Activated naive CD4-positive, alpha-beta T cell treated with anti-CD3 and anti-CD28 coated beads, Interleukin-2, amount 10 ng/mL, durations not matched to agents 7 days and 5 days (primary cell): ENCODE measurements at regions not wholly inside any gene's neighbourhood (a gene's known extent, or its start where the extent isn't known, plus 50 kb on each side); places are given as distances from the start of the nearest gene placed in this dataset.
"Not testable (repeated sequence)": the region's sequence is repeated elsewhere in the genome, so short reads cannot be mapped to it uniquely, and the experiment has no call there.

Source experiments
- CTCF ChIA-PET: fragments of 350-600 bp; sonication (Branson Sonifier 250); formaldehyde crosslinking; loops from one replicate; lab custom pipeline; 2021; ENCODE audit warnings: antibody characterized with exemption; lab: Charles Lee
- DNase-seq: peaks from one replicate; pipeline ENCODE4 v3.0.0-alpha.2; 2020
- H3K27ac Mint-ChIP-seq: one replicate; pipeline ENCODE4 v1.8.0; 2021; ENCODE audit warnings: mild to moderate bottlenecking, moderate library complexity, mixed read lengths
- H3K27me3 Mint-ChIP-seq: one replicate; pipeline ENCODE4 v1.8.0; 2021; ENCODE audit warnings: mild to moderate bottlenecking, mixed read lengths
- H3K36me3 Mint-ChIP-seq: one replicate; pipeline ENCODE4 v1.8.0; 2021; ENCODE audit warnings: mixed read lengths
- H3K4me1 Mint-ChIP-seq: one replicate; pipeline ENCODE4 v1.8.0; 2021; ENCODE audit warnings: mixed read lengths
- H3K4me3 Mint-ChIP-seq: one replicate; pipeline ENCODE4 v1.8.0; 2021; ENCODE audit warnings: mild to moderate bottlenecking, moderate library complexity, mixed read lengths
- H3K9me3 Mint-ChIP-seq: one replicate; pipeline ENCODE4 v1.8.0; 2021; ENCODE audit warnings: mixed read lengths

DNA sequence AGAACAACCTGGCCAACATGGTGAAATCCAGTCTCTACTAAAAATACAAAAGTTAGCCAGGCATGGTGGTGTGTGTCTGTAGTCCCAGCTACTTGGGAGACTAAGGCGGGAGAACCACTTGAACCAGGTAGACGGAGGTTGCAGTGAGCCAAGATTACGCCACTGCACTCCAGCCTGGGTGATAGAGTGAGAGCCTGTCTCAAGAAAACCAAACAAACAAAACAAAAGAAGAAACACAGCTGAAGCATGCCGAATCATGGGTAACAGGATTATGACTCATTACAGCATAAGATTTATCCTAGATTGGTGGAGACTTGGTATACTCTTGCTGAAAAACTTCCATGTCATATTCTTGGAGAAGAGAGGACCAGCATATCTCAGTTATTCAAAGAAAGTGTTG, 236.7 kb upstream of the CCNH start:
- no peak overlapping the region for H3K4me3 Mint-ChIP-seq
- no peaks in the 10 kb centered on the region for H3K4me1 Mint-ChIP-seq
- peaks cover 3% of the 10 kb centered on the region for H3K27me3 Mint-ChIP-seq
- no peaks in the 10 kb centered on the region for H3K9me3 Mint-ChIP-seq
- CTCF ChIA-PET, result no interaction called here
- H3K36me3 Mint-ChIP-seq, result no peaks in the 10 kb centered on the region
- DNase-seq, result no peak
- no peak overlapping the region for H3K27ac Mint-ChIP-seq

DNA sequence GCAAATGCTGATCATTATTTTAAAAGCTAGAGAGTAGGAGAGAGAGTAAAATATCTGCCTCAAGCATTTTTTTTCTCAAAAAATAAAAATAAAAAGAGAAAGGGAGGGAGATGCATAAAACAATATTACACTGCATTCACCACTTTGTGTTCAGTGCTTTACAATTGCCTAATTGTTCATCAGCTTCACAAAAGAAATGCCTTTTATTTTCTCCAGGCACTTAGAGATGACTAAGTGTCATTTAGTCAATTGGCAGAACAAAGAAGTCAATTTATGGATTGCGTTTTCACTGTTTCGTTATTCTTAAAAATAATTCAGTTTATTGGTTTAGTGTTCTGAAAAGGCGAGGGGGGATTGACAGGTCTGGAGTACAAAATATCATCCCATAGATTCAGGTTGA, 232.5 kb upstream of the CCNH start:
- Mint-ChIP-seq H3K4me1 (no peaks in the 10 kb centered on the region), H3K27ac (no peak overlapping the region), H3K9me3 (no peaks in the 10 kb centered on the region), H3K27me3 (no peaks in the 10 kb centered on the region), H3K4me3 (no peak overlapping the region), H3K36me3 (no peaks in the 10 kb centered on the region)
- CTCF ChIA-PET, result no interaction called here
- DNase-seq, result no peak

DNA sequence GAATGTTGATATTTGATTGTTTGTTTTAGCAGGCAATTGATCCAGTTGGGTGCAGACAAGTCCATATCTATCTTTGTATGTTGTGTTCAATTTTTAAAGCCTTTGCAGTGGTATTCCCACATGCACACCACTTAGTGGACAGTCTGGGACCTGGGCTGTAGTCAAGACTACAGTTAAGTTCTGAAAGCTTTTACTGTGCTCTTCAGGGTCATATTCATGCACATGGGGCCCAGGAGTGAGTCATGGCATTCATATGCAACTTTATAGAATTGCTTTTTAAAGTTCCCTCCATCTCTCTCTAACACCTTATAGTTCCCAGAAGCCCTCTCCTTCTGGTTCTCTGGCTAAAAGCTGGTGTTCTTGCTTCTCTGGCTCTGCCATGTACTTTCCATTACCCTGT, 228.2 kb upstream of the CCNH start:
- no peak for DNase-seq
- H3K27ac Mint-ChIP-seq, result no peak overlapping the region
- no peaks in the 10 kb centered on the region for H3K36me3 Mint-ChIP-seq
- H3K4me1 Mint-ChIP-seq, result no peaks in the 10 kb centered on the region
- no peaks in the 10 kb centered on the region for H3K9me3 Mint-ChIP-seq
- CTCF ChIA-PET, result no interaction called here
- H3K4me3 Mint-ChIP-seq, result no peak overlapping the region
- no peaks in the 10 kb centered on the region for H3K27me3 Mint-ChIP-seq

DNA sequence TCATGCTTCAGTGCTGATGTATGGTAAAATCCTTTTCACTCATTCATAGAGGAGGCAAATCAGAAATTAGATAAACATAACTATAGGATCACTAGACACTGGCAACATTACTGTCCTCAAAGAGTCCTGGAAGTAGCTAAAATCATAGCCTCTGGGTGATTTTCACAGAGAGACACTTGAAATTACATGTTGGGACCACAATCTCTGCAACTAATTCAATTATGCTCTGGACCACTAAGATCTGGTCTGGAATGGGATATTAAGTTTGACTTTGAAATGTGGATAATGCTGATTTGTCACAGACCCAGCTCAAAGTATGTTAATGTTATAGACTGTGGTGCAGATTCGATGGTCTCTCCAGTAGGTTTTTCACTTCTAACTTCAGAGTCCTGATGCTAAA, 214.6 kb upstream of the CCNH start:
- no peaks in the 10 kb centered on the region for H3K36me3 Mint-ChIP-seq
- CTCF ChIA-PET, result no interaction called here
- no peak overlapping the region for H3K27ac Mint-ChIP-seq
- no peaks in the 10 kb centered on the region for H3K27me3 Mint-ChIP-seq
- H3K4me3 Mint-ChIP-seq, result no peak overlapping the region
- no peak for DNase-seq
- H3K9me3 Mint-ChIP-seq, result no peaks in the 10 kb centered on the region
- H3K4me1 Mint-ChIP-seq, result peaks cover 2% of the 10 kb centered on the region

DNA sequence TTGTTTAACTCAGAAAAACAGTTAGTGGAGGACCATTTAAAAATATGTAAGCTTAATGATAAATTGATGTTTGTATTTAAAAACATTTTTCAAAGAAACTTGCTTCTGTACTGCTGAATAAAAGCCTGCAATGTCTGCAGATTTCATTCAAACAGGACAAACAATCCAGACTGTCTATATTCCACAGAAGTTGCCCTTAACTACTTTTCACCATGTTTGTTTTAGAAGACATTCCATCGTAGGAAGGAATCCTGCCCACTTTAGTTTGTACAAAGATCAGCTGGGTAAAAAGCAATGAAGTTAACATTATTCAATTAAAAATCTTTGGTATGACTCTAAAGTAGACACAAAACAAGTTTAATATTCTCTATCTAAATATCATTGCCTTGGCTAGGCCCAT, 195.7 kb upstream of the CCNH start:
- Mint-ChIP-seq H3K9me3 (no peaks in the 10 kb centered on the region), H3K27me3 (no peaks in the 10 kb centered on the region), H3K4me3 (no peak overlapping the region), H3K36me3 (no peaks in the 10 kb centered on the region), H3K4me1 (no peaks in the 10 kb centered on the region), H3K27ac (no peak overlapping the region)
- DNase-seq, result no peak
- CTCF ChIA-PET, result no interaction called here

DNA sequence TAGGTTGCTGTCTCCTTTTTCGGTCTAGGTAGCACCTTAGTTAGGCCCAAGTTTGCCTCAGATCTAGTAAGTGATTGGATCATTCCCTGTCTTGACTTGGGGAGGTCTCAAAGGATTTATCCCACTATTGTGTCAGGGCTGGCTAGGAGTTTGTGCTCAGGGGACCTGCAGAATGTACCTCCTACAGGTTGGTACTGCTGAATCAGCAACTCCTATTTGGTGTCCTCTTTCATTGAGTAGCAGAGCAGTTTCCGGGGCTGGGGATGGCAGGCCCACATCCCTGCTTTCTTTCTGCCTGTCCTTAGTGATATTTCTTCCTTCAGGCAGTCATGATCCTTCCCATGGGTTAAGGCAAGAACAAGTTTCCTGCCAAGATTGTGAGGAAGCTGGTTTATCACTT, 192.9 kb upstream of the CCNH start:
- Mint-ChIP-seq H3K36me3 (no peaks in the 10 kb centered on the region), H3K4me3 (no peak overlapping the region), H3K27me3 (no peaks in the 10 kb centered on the region), H3K27ac (no peak overlapping the region), H3K9me3 (no peaks in the 10 kb centered on the region), H3K4me1 (no peaks in the 10 kb centered on the region)
- CTCF ChIA-PET, result no interaction called here
- DNase-seq, result no peak

DNA sequence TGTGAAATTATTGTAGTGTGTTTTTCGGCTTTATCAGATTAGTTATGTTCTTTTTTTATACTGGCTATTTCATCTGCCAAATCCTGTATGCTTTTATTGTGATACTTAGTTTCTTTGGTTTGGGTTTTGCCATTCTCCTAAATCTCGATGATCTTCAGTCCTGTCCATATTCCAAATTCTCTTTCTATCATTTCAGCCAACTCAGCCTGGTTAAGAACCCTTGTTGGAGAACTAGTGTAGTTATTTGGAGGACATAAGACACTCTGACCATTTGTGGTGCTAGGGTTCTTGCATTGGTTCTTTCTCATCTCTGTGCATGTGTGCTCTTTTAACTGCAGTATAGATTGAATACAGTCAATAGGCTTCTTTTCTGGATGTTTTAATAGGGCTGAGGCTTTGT, 187.0 kb upstream of the CCNH start:
- Mint-ChIP-seq H3K27me3 (no peaks in the 10 kb centered on the region), H3K36me3 (no peaks in the 10 kb centered on the region), H3K27ac (no peak overlapping the region), H3K4me1 (no peaks in the 10 kb centered on the region), H3K9me3 (peaks cover 3% of the 10 kb centered on the region), H3K4me3 (no peak overlapping the region)
- no peak for DNase-seq
- CTCF ChIA-PET, result no interaction called here

DNA sequence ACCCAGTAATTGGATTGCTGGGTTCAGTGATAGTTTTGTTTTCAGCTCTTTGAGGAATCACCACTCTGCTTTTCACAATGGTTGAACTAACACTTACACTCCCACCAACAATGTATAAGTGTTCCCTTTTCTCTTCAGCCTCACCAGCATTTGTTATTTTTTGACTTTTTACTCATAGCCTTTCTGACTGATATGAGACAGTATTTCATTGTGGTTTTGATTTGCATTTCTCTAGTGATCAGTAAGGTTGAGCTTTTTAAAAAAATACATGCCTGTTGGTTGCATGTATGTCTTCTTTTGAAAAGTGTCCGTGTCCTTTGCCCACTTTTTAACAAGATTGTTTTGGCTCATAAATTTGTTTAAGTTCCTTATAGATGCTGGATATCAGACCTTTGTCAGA, 185.7 kb upstream of the CCNH start:
- DNase-seq, result no peak
- Mint-ChIP-seq H3K27me3 (no peaks in the 10 kb centered on the region), H3K9me3 (peaks cover 3% of the 10 kb centered on the region), H3K4me3 (no peak overlapping the region), H3K36me3 (no peaks in the 10 kb centered on the region), H3K27ac (no peak overlapping the region), H3K4me1 (no peaks in the 10 kb centered on the region)
- CTCF ChIA-PET, result no interaction called here

DNA sequence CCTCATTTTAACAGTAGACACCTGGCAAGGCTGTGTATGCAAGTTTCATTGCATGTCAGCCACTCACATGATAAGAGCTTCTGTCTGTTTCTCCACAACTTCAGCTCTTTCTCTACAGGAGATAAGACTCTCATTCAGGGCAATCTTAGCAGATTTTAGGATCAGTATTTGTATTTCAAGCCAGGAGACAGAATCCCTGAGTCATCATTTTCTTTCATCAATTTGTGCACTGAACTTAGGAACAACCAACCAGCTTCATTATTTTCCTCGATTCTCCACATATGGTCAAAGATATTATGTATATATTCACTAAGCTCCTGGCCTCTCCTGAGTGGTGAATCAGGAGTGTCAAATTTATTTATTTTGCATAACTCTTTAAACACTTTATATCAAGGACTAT, 181.8 kb upstream of the CCNH start:
- no peak for DNase-seq
- CTCF ChIA-PET, result no interaction called here
- Mint-ChIP-seq H3K27me3 (no peaks in the 10 kb centered on the region), H3K4me3 (no peak overlapping the region), H3K9me3 (peaks cover 3% of the 10 kb centered on the region), H3K27ac (no peak overlapping the region), H3K36me3 (no peaks in the 10 kb centered on the region), H3K4me1 (no peaks in the 10 kb centered on the region)

DNA sequence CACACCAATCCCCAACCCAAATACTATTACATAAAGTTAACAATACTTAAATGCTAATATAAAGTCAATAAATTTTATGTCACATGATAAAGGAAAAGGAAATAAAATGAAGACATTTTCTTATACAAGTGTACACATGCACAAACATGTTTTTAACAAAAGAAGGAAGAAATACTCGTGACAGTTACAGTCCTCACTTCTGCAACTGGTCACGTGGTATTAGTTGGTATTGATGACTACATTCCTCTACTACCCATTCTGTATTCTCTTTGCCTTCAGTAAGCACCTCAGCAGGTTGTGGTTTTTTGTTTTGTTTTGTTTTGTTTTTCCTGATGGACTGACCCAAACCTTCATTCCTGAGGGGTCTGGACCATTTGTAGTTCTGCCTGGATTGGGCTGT, 176.9 kb upstream of the CCNH start:
- DNase-seq, result no peak
- no peaks in the 10 kb centered on the region for H3K9me3 Mint-ChIP-seq
- no peak overlapping the region for H3K4me3 Mint-ChIP-seq
- H3K4me1 Mint-ChIP-seq, result no peaks in the 10 kb centered on the region
- H3K27me3 Mint-ChIP-seq, result no peaks in the 10 kb centered on the region
- CTCF ChIA-PET, result no interaction called here
- H3K36me3 Mint-ChIP-seq, result no peaks in the 10 kb centered on the region
- H3K27ac Mint-ChIP-seq, result no peak overlapping the region

DNA sequence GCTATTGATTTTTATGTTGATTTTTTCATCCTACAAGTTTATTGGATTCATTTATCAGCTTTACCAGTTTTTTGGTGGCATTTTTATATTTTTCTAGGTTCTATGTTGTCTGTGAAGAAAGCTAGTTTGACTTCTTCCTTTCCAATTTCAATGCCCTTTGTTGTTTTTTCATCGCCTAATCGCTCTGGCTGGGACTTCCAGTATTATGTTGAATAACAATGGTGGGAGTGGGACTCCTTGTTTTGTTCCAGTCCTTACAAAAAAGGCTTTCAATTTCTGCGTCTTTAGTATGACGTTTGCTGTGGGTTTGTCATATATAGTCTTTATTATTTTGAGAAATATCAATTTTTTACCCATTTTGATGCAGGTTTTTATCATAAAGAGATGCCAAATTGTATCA, 175.6 kb upstream of the CCNH start:
- Mint-ChIP-seq H3K27ac (no peak overlapping the region), H3K36me3 (no peaks in the 10 kb centered on the region), H3K27me3 (no peaks in the 10 kb centered on the region), H3K4me3 (no peak overlapping the region), H3K9me3 (no peaks in the 10 kb centered on the region), H3K4me1 (no peaks in the 10 kb centered on the region)
- no peak for DNase-seq
- CTCF ChIA-PET, result interaction anchor here (0.6 to 0.9 kb wide), 2 partner anchors 11 to 795 kb away, joined by 3 read pairs; no protein-coding TSS in a partner anchor

DNA sequence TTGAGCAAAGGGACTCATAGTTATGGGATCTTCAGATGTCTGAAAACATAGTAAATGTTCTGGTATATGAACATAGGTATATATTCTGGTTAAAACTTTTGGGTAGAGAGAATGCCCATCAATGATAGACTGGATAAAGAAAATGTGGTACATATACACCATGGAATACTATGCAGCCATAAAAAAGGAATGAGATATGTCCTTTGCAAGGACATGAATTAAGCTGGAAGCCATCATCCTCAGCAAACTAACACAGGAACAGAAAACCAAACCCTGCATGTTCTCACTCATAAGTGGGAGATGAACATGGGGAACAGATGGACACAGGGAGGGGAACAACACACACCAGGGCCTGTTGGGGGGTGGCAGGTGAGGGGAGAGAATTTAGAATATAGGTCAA, 171.0 kb upstream of the CCNH start:
- H3K27me3 Mint-ChIP-seq, H3K4me1 Mint-ChIP-seq, H3K36me3 Mint-ChIP-seq, H3K27ac Mint-ChIP-seq, H3K9me3 Mint-ChIP-seq, DNase-seq, CTCF ChIA-PET, H3K4me3 Mint-ChIP-seq: not testable (repeated sequence)

DNA sequence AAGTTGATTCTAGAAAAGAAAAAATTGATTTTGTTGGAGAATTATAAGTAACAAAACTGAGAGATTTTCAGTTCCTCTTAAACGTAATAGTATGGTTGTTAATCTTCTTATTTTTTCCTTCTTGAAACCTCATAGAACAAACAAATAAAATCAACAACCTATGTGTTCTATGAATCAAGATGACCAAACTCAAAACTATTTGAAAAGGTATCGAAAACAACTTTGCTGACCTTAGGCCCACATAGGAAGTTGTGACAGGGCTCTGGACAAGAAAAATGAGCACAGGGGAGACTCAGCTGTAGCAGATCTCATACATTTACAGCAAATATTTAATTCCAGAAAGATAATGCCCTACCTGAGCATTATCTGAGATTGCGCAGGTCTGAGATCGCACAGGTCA, 169.4 kb upstream of the CCNH start:
- no peaks in the 10 kb centered on the region for H3K4me1 Mint-ChIP-seq
- no peaks in the 10 kb centered on the region for H3K27me3 Mint-ChIP-seq
- no peak overlapping the region for H3K4me3 Mint-ChIP-seq
- CTCF ChIA-PET, result no interaction called here
- H3K27ac Mint-ChIP-seq, result no peak overlapping the region
- DNase-seq, result no peak
- no peaks in the 10 kb centered on the region for H3K36me3 Mint-ChIP-seq
- H3K9me3 Mint-ChIP-seq, result no peaks in the 10 kb centered on the region

DNA sequence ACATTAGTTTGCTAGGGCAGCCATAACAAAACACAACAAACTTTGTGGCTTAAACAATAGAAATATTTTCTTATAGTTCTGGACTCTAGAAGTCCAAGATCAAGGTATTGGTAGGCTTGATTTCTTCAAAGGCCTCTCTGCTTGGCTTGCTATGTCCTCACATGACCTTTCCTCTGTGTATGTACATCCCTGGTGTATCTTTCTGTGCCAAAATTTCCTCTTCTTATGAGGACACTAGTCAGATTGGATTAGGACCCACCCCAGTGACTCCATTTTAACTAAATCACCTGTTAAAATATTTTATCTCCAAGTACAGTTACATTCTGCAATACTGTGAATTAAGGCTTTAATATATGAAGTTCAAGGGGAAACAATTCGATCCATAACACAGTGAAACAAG, 168.9 kb upstream of the CCNH start:
- CTCF ChIA-PET, result no interaction called here
- no peak for DNase-seq
- no peaks in the 10 kb centered on the region for H3K36me3 Mint-ChIP-seq
- no peaks in the 10 kb centered on the region for H3K4me1 Mint-ChIP-seq
- no peaks in the 10 kb centered on the region for H3K9me3 Mint-ChIP-seq
- H3K27ac Mint-ChIP-seq, result no peak overlapping the region
- H3K4me3 Mint-ChIP-seq, result no peak overlapping the region
- no peaks in the 10 kb centered on the region for H3K27me3 Mint-ChIP-seq

DNA sequence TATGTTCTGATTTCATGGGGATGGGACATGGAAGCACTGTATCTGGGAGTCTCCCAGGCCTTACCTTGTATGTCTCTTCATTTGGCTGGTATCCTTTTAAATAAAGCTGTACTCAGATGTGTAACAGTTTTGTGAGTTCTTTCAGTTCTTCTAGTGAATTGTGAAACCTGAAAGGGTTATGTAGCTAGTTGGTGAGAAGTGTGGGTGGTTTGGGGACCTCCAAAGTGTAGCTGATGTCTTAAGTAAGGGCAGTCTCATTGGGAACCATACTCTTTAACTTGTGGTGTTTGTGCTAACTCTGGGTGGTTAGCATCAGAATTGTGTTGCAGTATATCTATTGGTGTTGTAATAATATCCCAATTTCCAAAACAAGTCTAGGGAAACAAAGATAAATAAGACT, 166.9 kb upstream of the CCNH start:
- Mint-ChIP-seq H3K27ac (no peak overlapping the region), H3K9me3 (no peaks in the 10 kb centered on the region), H3K4me3 (no peak overlapping the region), H3K4me1 (no peaks in the 10 kb centered on the region), H3K36me3 (no peaks in the 10 kb centered on the region), H3K27me3 (no peaks in the 10 kb centered on the region)
- no peak for DNase-seq
- CTCF ChIA-PET, result no interaction called here

DNA sequence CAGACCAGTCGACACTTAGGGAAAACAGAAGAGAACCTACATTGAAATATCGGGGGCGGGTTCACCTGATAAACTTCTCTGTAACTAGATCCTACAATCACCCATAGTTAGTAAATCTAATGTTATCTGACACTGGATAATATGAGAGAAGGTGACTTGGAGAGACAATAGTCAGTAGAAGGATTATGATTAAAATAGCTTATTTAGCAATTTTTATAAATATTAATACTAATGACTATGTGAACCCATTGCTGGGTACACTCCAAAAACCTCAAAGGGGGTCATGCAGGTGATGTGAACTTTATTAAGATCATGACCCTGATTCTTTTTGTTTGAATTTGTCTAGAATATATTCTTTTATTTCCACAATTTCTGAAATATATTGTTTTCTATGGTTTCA, 164.1 kb upstream of the CCNH start:
- Mint-ChIP-seq H3K27ac (no peak overlapping the region), H3K4me3 (no peak overlapping the region), H3K36me3 (no peaks in the 10 kb centered on the region), H3K4me1 (no peaks in the 10 kb centered on the region), H3K9me3 (no peaks in the 10 kb centered on the region), H3K27me3 (no peaks in the 10 kb centered on the region)
- no peak for DNase-seq
- CTCF ChIA-PET, result interaction anchor here (1.3 kb wide), 1 partner anchor 11 kb away, joined by 3 read pairs; no protein-coding TSS in a partner anchor
